Heart left ventricle (tissue), 13 donors: ENCODE measurements at regions not wholly inside any gene's neighbourhood (a gene's known extent, or its start where the extent isn't known, plus 50 kb on each side); places are given as distances from the start of the nearest gene placed in this dataset.

Source experiments
- POLR2A ChIP-seq, 2 donors: fragments of 450-650 bp; IDR thresholded peaks; one replicate each; pipeline ENCODE4 v1.6.1; 2017; ENCODE audit warnings: antibody characterized with exemption in 2 of 2, mild to moderate bottlenecking in 2 of 2, moderate library complexity in 2 of 2
- TF ChIP-seq, protein P1 (sequence below), 12 donors: fragments of 200-600 bp; sonication (generic) in 4 of 12; IDR thresholded peaks; one replicate each; pipeline versions ENCODE4 v1.5.0 to v1.8.0; 2018 to 2022; ENCODE audit warnings: antibody characterized with exemption in 12 of 12, mild to moderate bottlenecking in 5 of 12
- donor health status: ischemic (EF 13 %, LVEDD 7.1; RV severe dilation, severe dysfunction).
- donor health status: DM: no; HTN: yes; CAD: no.
- donor health status: DM: no; HTN: no; CAD: no.
- donor health status: ischemic (EF 25% LVEDD 6.9; RV normal size, moderate dysfunction).
- donor health status: ischemic (EF 25% LVEDD 5.7; RV mildly dilated, moderate dysfunction).
- donor health status: ischemic (EF 35%, LVEDD 5.7; RV mildly dilated, moderate dysfunction).
- donor health status: nonischemic (EF 11% LVEDD 7.7; RV severe dilation, severe dysfunction).
- donor health status: DM: yes; HTN: yes; CAD: no.
- donor health status: PGD.
- donor health status: ischemic (EF 29% LVEDD 5.4; RV normal size, mild dysfunction).
- donor health status: nonischemic (EF 23%, LVEDD 6.1; RV moderate dilation, normal function).

DNA sequence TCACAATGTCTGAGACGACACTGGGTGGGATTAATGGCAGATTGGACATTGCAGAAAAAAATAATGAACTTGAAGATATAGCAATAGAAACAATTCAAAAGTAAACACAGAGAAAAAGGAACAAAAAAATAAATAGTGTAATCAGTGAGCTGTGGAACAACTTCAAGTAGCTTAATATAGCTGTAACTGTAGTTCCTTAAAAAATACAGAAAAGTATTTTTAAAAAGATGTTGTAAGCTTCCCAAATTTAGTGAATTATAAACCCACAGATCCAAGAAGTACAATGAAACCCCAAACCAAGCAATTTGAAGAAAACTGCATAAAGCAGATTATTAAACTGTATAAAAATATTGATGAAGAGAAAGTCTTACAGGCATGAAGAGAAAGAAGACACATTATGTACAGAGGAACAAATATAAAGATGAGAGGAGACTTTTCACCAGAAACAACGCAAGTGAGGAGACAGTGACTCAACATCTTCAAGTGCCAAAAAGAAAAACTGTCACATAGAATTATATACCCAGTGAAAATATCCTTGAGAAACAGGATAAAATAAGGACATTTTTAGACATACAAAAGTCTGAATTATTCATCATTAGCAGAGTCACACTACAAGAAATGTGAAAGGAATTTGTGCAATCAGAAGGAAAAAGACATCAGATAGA lies 176.4 kb downstream of the NFKBIZ start:
- TF ChIP-seq, protein P1, sequence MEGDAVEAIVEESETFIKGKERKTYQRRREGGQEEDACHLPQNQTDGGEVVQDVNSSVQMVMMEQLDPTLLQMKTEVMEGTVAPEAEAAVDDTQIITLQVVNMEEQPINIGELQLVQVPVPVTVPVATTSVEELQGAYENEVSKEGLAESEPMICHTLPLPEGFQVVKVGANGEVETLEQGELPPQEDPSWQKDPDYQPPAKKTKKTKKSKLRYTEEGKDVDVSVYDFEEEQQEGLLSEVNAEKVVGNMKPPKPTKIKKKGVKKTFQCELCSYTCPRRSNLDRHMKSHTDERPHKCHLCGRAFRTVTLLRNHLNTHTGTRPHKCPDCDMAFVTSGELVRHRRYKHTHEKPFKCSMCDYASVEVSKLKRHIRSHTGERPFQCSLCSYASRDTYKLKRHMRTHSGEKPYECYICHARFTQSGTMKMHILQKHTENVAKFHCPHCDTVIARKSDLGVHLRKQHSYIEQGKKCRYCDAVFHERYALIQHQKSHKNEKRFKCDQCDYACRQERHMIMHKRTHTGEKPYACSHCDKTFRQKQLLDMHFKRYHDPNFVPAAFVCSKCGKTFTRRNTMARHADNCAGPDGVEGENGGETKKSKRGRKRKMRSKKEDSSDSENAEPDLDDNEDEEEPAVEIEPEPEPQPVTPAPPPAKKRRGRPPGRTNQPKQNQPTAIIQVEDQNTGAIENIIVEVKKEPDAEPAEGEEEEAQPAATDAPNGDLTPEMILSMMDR (IDR thresholded peaks at IDR 0.05): no peak
- no peak for TF ChIP-seq POLR2A (IDR thresholded peaks at IDR 0.05)
